ENCODE measurements at regions not wholly inside any gene's neighbourhood (a gene's known extent, or its start where the extent isn't known, plus 50 kb on each side); places are given as distances from the start of the nearest gene placed in this dataset.
"Not testable (repeated sequence)": the region's sequence is repeated elsewhere in the genome, so short reads cannot be mapped to it uniquely, and the experiment has no call there.

GRCh38 chr1:159641221-159641620 is 53.6 kb downstream of the APCS start:
- Histone ChIP-seq H3K27ac (ENCODE audit: low read depth, low read length) (no peak overlapping the region), H3K79me2 (ENCODE audit: control insufficient read depth, insufficient read depth, low read length, unreplicated experiment) (no peaks in the 10 kb centered on the region), H2AFZ (ENCODE audit: low read length, unreplicated experiment) (no peak overlapping the region), H3K4me1 (ENCODE audit: control insufficient read depth, insufficient read depth, low read length, unreplicated experiment) (no peaks in the 10 kb centered on the region), H3K36me3 (ENCODE audit: insufficient read depth, low read length) (no peaks in the 10 kb centered on the region), H3K27me3 (ENCODE audit: insufficient read depth, low read length) (no peaks in the 10 kb centered on the region), H3K4me3 (ENCODE audit: low read depth, low read length) (no peak overlapping the region)

- no peaks in the 10 kb centered on the region for H3K4me1 ChIP-seq (ENCODE audit: control insufficient read depth, insufficient read depth, low read length, unreplicated experiment)
- H3K79me2 ChIP-seq (ENCODE audit: control insufficient read depth, insufficient read depth, low read length, unreplicated experiment): no peaks in the 10 kb centered on the region
These were observed 59.1 kb downstream of the APCS start for GRCh38 chr1:159646687-159647086.

GRCh38 chr1:159647616-159648015 is 60.0 kb downstream of the APCS start:
- H3K4me1 ChIP-seq (ENCODE audit: control insufficient read depth, insufficient read depth, low read length, unreplicated experiment): no peaks in the 10 kb centered on the region
- H3K27me3 ChIP-seq (ENCODE audit: insufficient read depth, low read length): no peaks in the 10 kb centered on the region
- H3K27ac ChIP-seq (ENCODE audit: low read depth, low read length): no peak overlapping the region
- no peak overlapping the region for H3K4me3 ChIP-seq (ENCODE audit: low read depth, low read length)
- no peaks in the 10 kb centered on the region for H3K79me2 ChIP-seq (ENCODE audit: control insufficient read depth, insufficient read depth, low read length, unreplicated experiment)
- no peaks in the 10 kb centered on the region for H3K36me3 ChIP-seq (ENCODE audit: insufficient read depth, low read length)
- H2AFZ ChIP-seq (ENCODE audit: low read length, unreplicated experiment): no peak overlapping the region

More at GRCh38 chr1:159646687-159647086, 59.1 kb downstream of the APCS start:
- Histone ChIP-seq H3K27ac (ENCODE audit: low read depth, low read length) (no peak overlapping the region), H3K36me3 (ENCODE audit: insufficient read depth, low read length) (no peaks in the 10 kb centered on the region), H3K27me3 (ENCODE audit: insufficient read depth, low read length) (no peaks in the 10 kb centered on the region), H3K4me3 (ENCODE audit: low read depth, low read length) (no peak overlapping the region), H2AFZ (ENCODE audit: low read length, unreplicated experiment) (peak overlapping the region; percentile 41)

- H3K27ac ChIP-seq (ENCODE audit: low read depth, low read length): no peak overlapping the region
These were observed 61.9 kb downstream of the CRP start for GRCh38 chr1:159652506-159652905.

GRCh38 chr1:159653201-159653600 is 61.2 kb downstream of the CRP start:
- H2AFZ ChIP-seq (ENCODE audit: low read length, unreplicated experiment): no peak overlapping the region
- H3K27me3 ChIP-seq (ENCODE audit: insufficient read depth, low read length): no peaks in the 10 kb centered on the region

More at GRCh38 chr1:159652506-159652905, 61.9 kb downstream of the CRP start:
- Histone ChIP-seq H3K4me3 (ENCODE audit: low read depth, low read length) (no peak overlapping the region), H3K27me3 (ENCODE audit: insufficient read depth, low read length) (no peaks in the 10 kb centered on the region), H2AFZ (ENCODE audit: low read length, unreplicated experiment) (peak overlapping the region; percentile 24), H3K4me1 (ENCODE audit: control insufficient read depth, insufficient read depth, low read length, unreplicated experiment) (no peaks in the 10 kb centered on the region), H3K79me2 (ENCODE audit: control insufficient read depth, insufficient read depth, low read length, unreplicated experiment) (no peaks in the 10 kb centered on the region), H3K36me3 (ENCODE audit: insufficient read depth, low read length) (no peaks in the 10 kb centered on the region)

GRCh38 chr1:159657477-159657876 is 56.9 kb downstream of the CRP start:
- not testable (repeated sequence) for H2AFZ ChIP-seq (ENCODE audit: low read length, unreplicated experiment); H3K36me3 ChIP-seq (ENCODE audit: insufficient read depth, low read length); H3K4me1 ChIP-seq (ENCODE audit: control insufficient read depth, insufficient read depth, low read length, unreplicated experiment); H3K4me3 ChIP-seq (ENCODE audit: low read depth, low read length); H3K27ac ChIP-seq (ENCODE audit: low read depth, low read length); H3K27me3 ChIP-seq (ENCODE audit: insufficient read depth, low read length); H3K79me2 ChIP-seq (ENCODE audit: control insufficient read depth, insufficient read depth, low read length, unreplicated experiment)

More at GRCh38 chr1:159653201-159653600, 61.2 kb downstream of the CRP start:
- no peaks in the 10 kb centered on the region for H3K4me1 ChIP-seq (ENCODE audit: control insufficient read depth, insufficient read depth, low read length, unreplicated experiment)
- no peaks in the 10 kb centered on the region for H3K79me2 ChIP-seq (ENCODE audit: control insufficient read depth, insufficient read depth, low read length, unreplicated experiment)
- no peaks in the 10 kb centered on the region for H3K36me3 ChIP-seq (ENCODE audit: insufficient read depth, low read length)
- no peak overlapping the region for H3K27ac ChIP-seq (ENCODE audit: low read depth, low read length)
- H3K4me3 ChIP-seq (ENCODE audit: low read depth, low read length): no peak overlapping the region

Data from ACC112 (cell line).